WTC11 (cell line): ENCODE measurements at regions not wholly inside any gene's neighbourhood (a gene's known extent, or its start where the extent isn't known, plus 50 kb on each side); places are given as distances from the start of the nearest gene placed in this dataset.

Experiments
- ATAC-seq: fragments of 200-7000 bp; cut with Tn5 transposase; 2 replicates; pipeline ENCODE4 v1.10.0; 2021; ENCODE audit warnings: mild to moderate bottlenecking, moderate library complexity
- CTCF ChIA-PET: fragments of 300-600 bp; sonication (Branson Sonifier 250); formaldehyde crosslinking; loops from one replicate; lab custom pipeline; 2021; ENCODE audit warnings: antibody characterized with exemption; lab: Charles Lee
- POLR2A ChIA-PET: fragments of 350-600 bp; sonication (Branson Sonifier 250); formaldehyde crosslinking; loops from one replicate; lab custom pipeline; 2021; ENCODE audit warnings: antibody characterized with exemption; lab: Charles Lee
- DNase-seq: peaks from one replicate; pipeline ENCODE4 v3.0.0; 2021; ENCODE audit warnings: low spot score
- H3K27ac Mint-ChIP-seq: 2 replicates; pipeline ENCODE4 v1.8.0; 2021; ENCODE audit warnings: mixed read lengths
- H3K27me3 Mint-ChIP-seq: 2 replicates; pipeline ENCODE4 v1.8.0; 2021; ENCODE audit warnings: low read depth, mild to moderate bottlenecking, moderate library complexity, mixed read lengths
- H3K36me3 Mint-ChIP-seq: 2 replicates; pipeline ENCODE4 v1.8.0; 2021; ENCODE audit warnings: mixed read lengths
- H3K4me1 Mint-ChIP-seq: 2 replicates; pipeline ENCODE4 v1.8.0; 2022; ENCODE audit warnings: mixed read lengths
- H3K4me3 Mint-ChIP-seq: 2 replicates; pipeline ENCODE4 v1.8.0; 2021; ENCODE audit warnings: mild to moderate bottlenecking, moderate library complexity, mixed read lengths
- H3K9me3 Mint-ChIP-seq: 2 replicates; pipeline ENCODE4 v1.8.0; 2021; ENCODE audit warnings: mixed read lengths
- ARID4B ChIP-seq: sonication (generic); formaldehyde crosslinking; IDR thresholded peaks from 2 replicates; pipeline ENCODE4 v1.8.0; 2023; ENCODE audit warnings: missing genetic modification reagents, mild to moderate bottlenecking, borderline replicate concordance
- CREB1 ChIP-seq: sonication (generic); formaldehyde crosslinking; IDR thresholded peaks from 2 replicates; pipeline ENCODE4 v1.8.0; 2023; ENCODE audit warnings: mild to moderate bottlenecking, missing genetic modification reagents
- ERG ChIP-seq: fragments of 250-450 bp; sonication (Bioruptor Pico); IDR thresholded peaks from 2 replicates; pipeline ENCODE4 v1.8.0; 2021; ENCODE audit warnings: mild to moderate bottlenecking
- ETV6 ChIP-seq: sonication (generic); formaldehyde crosslinking; IDR thresholded peaks from 2 replicates; pipeline ENCODE4 v1.8.1; 2022; ENCODE audit warnings: mild to moderate bottlenecking, missing genetic modification reagents
- FOXK1 ChIP-seq: sonication (generic); formaldehyde crosslinking; IDR thresholded peaks from 2 replicates; pipeline ENCODE4 v1.8.0; 2022; ENCODE audit warnings: mild to moderate bottlenecking, moderate library complexity, missing genetic modification reagents
- GRHL2 ChIP-seq: fragments of 250-450 bp; sonication (Bioruptor Pico); IDR thresholded peaks from 2 replicates; pipeline ENCODE4 v1.8.0; 2022; ENCODE audit warnings: mild to moderate bottlenecking, moderate library complexity; ENCODE audit not compliant: insufficient replicate concordance, severe bottlenecking
- GTF2I ChIP-seq: fragments of 250-450 bp; sonication (Bioruptor Pico); conservative IDR thresholded peaks from 2 replicates; pipeline ENCODE4 v1.4.0; 2021; ENCODE audit warnings: mild to moderate bottlenecking
- NFATC4 ChIP-seq: fragments of 250-450 bp; sonication (Bioruptor Pico); IDR thresholded peaks from 2 replicates; pipeline ENCODE4 v1.9.0; 2021; ENCODE audit warnings: mild to moderate bottlenecking
- NR1H2 ChIP-seq: sonication (generic); formaldehyde crosslinking; IDR thresholded peaks from 2 replicates; pipeline ENCODE4 v1.9.0; 2021; ENCODE audit warnings: mild to moderate bottlenecking, moderate library complexity, missing genetic modification reagents
- NR2C2 ChIP-seq: sonication (generic); formaldehyde crosslinking; IDR thresholded peaks from 2 replicates; pipeline ENCODE4 v1.8.0; 2022; ENCODE audit warnings: mild to moderate bottlenecking, missing genetic modification reagents
- PRRX2 ChIP-seq: fragments of 250-450 bp; sonication (Bioruptor Pico); IDR thresholded peaks from 2 replicates; pipeline ENCODE4 v1.8.0; 2021; ENCODE audit warnings: mild to moderate bottlenecking
- ZNF138 ChIP-seq: sonication (generic); formaldehyde crosslinking; conservative IDR thresholded peaks from 2 replicates; pipeline ENCODE4 v1.8.1; 2022; ENCODE audit warnings: mild to moderate bottlenecking, moderate library complexity, missing genetic modification reagents
- ZNF396 ChIP-seq: fragments of 250-450 bp; sonication (Bioruptor Pico); IDR thresholded peaks from 2 replicates; pipeline ENCODE4 v1.8.0; 2021; ENCODE audit warnings: mild to moderate bottlenecking, moderate library complexity, borderline replicate concordance
- ZNF512 ChIP-seq: sonication (generic); formaldehyde crosslinking; IDR thresholded peaks from 2 replicates; pipeline ENCODE4 v1.8.1; 2022; ENCODE audit warnings: missing genetic modification reagents, borderline replicate concordance
- ZNF671 ChIP-seq: fragments of 250-450 bp; sonication (Bioruptor Pico); IDR thresholded peaks from 2 replicates; pipeline ENCODE4 v1.8.0; 2021; ENCODE audit warnings: mild to moderate bottlenecking
- TF ChIP-seq, protein P1 (sequence below): fragments of 250-450 bp; sonication (Bioruptor Pico); IDR thresholded peaks from 2 replicates; pipeline ENCODE4 v1.9.0; 2021; ENCODE audit warnings: mild to moderate bottlenecking
- TF ChIP-seq, protein P2 (sequence below): sonication (generic); formaldehyde crosslinking; IDR thresholded peaks from 2 replicates; pipeline ENCODE4 v1.8.0; 2022; ENCODE audit warnings: mild to moderate bottlenecking, missing genetic modification reagents
- TF ChIP-seq, protein P3 (sequence below): sonication (generic); formaldehyde crosslinking; IDR thresholded peaks from 2 replicates; pipeline ENCODE4 v1.8.0; 2022; ENCODE audit warnings: mild to moderate bottlenecking, missing genetic modification reagents
- TF ChIP-seq, protein P4 (sequence below): fragments of 250-450 bp; sonication (Bioruptor Pico); IDR thresholded peaks from 2 replicates; pipeline ENCODE4 v2.1.2; 2022; ENCODE audit warnings: mild to moderate bottlenecking, moderate library complexity
- TF ChIP-seq, protein P5 (sequence below): sonication (generic); formaldehyde crosslinking; IDR thresholded peaks from 2 replicates; pipeline ENCODE4 v1.8.0; 2022; ENCODE audit warnings: mild to moderate bottlenecking, missing genetic modification reagents

GRCh38 chr1:57991289-57991688, 555.2 kb downstream of the OMA1 start:
- H3K9me3 Mint-ChIP-seq = no peaks in the 10 kb centered on the region
- ATAC-seq = no peak
- TF ChIP-seq ZNF138 (no peak), GRHL2 (CRISPR knock-in tag) (no peak), ZNF512 (CRISPR knock-in tag) (no peak), ERG (CRISPR knock-in tag) (no peak), FOXK1 (no peak), PRRX2 (CRISPR knock-in tag) (no peak), ZNF396 (no peak), ZNF671 (CRISPR knock-in tag) (no peak), ARID4B (CRISPR knock-in tag) (no peak), CREB1 (CRISPR knock-in tag) (no peak), NR2C2 (no peak), NR1H2 (no peak), NFATC4 (no peak), GTF2I (CRISPR knock-in tag) (no peak), ETV6 (CRISPR knock-in tag) (no peak)
- TF ChIP-seq, protein P1, sequence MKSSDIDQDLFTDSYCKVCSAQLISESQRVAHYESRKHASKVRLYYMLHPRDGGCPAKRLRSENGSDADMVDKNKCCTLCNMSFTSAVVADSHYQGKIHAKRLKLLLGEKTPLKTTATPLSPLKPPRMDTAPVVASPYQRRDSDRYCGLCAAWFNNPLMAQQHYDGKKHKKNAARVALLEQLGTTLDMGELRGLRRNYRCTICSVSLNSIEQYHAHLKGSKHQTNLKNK = no peak
- TF ChIP-seq, protein P2, sequence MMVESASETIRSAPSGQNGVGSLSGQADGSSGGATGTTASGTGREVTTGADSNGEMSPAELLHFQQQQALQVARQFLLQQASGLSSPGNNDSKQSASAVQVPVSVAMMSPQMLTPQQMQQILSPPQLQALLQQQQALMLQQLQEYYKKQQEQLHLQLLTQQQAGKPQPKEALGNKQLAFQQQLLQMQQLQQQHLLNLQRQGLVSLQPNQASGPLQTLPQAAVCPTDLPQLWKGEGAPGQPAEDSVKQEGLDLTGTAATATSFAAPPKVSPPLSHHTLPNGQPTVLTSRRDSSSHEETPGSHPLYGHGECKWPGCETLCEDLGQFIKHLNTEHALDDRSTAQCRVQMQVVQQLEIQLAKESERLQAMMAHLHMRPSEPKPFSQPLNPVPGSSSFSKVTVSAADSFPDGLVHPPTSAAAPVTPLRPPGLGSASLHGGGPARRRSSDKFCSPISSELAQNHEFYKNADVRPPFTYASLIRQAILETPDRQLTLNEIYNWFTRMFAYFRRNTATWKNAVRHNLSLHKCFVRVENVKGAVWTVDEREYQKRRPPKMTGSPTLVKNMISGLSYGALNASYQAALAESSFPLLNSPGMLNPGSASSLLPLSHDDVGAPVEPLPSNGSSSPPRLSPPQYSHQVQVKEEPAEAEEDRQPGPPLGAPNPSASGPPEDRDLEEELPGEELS (CRISPR knock-in tag) = no peak
- TF ChIP-seq, protein P3, sequence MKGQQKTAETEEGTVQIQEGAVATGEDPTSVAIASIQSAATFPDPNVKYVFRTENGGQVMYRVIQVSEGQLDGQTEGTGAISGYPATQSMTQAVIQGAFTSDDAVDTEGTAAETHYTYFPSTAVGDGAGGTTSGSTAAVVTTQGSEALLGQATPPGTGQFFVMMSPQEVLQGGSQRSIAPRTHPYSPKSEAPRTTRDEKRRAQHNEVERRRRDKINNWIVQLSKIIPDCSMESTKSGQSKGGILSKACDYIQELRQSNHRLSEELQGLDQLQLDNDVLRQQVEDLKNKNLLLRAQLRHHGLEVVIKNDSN (CRISPR knock-in tag) = no peak
- TF ChIP-seq, protein P4, sequence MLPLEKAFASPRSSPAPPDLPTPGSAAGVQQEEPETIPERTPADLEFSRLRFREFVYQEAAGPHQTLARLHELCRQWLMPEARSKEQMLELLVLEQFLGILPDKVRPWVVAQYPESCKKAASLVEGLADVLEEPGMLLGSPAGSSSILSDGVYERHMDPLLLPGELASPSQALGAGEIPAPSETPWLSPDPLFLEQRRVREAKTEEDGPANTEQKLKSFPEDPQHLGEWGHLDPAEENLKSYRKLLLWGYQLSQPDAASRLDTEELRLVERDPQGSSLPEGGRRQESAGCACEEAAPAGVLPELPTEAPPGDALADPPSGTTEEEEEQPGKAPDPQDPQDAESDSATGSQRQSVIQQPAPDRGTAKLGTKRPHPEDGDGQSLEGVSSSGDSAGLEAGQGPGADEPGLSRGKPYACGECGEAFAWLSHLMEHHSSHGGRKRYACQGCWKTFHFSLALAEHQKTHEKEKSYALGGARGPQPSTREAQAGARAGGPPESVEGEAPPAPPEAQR (CRISPR knock-in tag) = no peak
- TF ChIP-seq, protein P5, sequence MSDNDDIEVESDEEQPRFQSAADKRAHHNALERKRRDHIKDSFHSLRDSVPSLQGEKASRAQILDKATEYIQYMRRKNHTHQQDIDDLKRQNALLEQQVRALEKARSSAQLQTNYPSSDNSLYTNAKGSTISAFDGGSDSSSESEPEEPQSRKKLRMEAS (CRISPR knock-in tag) = no peak
- H3K4me3 Mint-ChIP-seq = no peak overlapping the region
- H3K27me3 Mint-ChIP-seq = peaks cover 30% of the 10 kb centered on the region
- no peak for DNase-seq
- CTCF ChIA-PET = no interaction called here
- no peaks in the 10 kb centered on the region for H3K36me3 Mint-ChIP-seq
- POLR2A ChIA-PET = no interaction called here
- no peak overlapping the region for H3K27ac Mint-ChIP-seq
- peaks cover 49% of the 10 kb centered on the region for H3K4me1 Mint-ChIP-seq
